ENCODE measurements at regions not wholly inside any gene's neighbourhood (a gene's known extent, or its start where the extent isn't known, plus 50 kb on each side); places are given as distances from the start of the nearest gene placed in this dataset.

GRCh38 chr6:137764464-137764863 lies 102.6 kb upstream of the TNFAIP3 start:
- H2BK20ac ChIP-seq (ENCODE audit: low read length): no peak overlapping the region

More at GRCh38 chr6:137764464-137764863, 102.6 kb upstream of the TNFAIP3 start:
- Histone ChIP-seq H2BK12ac (ENCODE audit: low read depth, low read length) (no peak overlapping the region), H2BK120ac (replicated peaks; ENCODE audit: low read depth, low read length) (no peak overlapping the region), H3K79me1 (ENCODE audit: low read depth, low read length) (no peaks in the 10 kb centered on the region), H3K4me1 (replicated peaks in 1 of 4; ENCODE audit: control insufficient read depth in 3 of 4, insufficient read depth in 4 of 4, low read length in 3 of 4) (no peaks in the 10 kb centered on the region), H3K23ac (ENCODE audit: insufficient read length) (no peak overlapping the region), H3K4ac (replicated peaks; ENCODE audit: insufficient read length, low read depth, low read length) (no peak overlapping the region), H4K20me1 (replicated peaks in 1 of 2; ENCODE audit: control insufficient read depth in 1 of 2, insufficient read depth in 2 of 2, low read length in 2 of 2) (no peaks in the 10 kb centered on the region), H3K4me3 (ENCODE audit: extremely low read depth in 1 of 4, insufficient read depth in 2 of 4, low read depth in 3 of 4, low read length in 4 of 4) (no peak overlapping the region), H4K8ac (ENCODE audit: extremely low read depth, insufficient read depth, low read length) (no peak overlapping the region), H3K27me3 (replicated peaks in 1 of 4; ENCODE audit: control insufficient read depth in 3 of 4, extremely low read depth in 1 of 4, insufficient read depth in 3 of 4, low read length in 3 of 4) (no peaks in the 10 kb centered on the region), H3K9ac (replicated peaks in 1 of 4; ENCODE audit: extremely low read depth in 1 of 4, low read depth in 3 of 4, low read length in 3 of 4) (no peak overlapping the region), H4K91ac (replicated peaks; ENCODE audit: insufficient read length, low read length) (no peak overlapping the region), H2AFZ (ENCODE audit: low read length) (no peak overlapping the region), H3K56ac (replicated peaks; ENCODE audit: insufficient read length, low read depth, low read length) (no peak overlapping the region), H3K23me2 (ENCODE audit: low read depth, low read length) (no peaks in the 10 kb centered on the region), H4K5ac (ENCODE audit: insufficient read length, low read depth, low read length) (no peak overlapping the region), H3K27ac (ENCODE audit: low read depth, low read length) (no peak overlapping the region), H3K79me2 (ENCODE audit: control insufficient read depth in 1 of 2, insufficient read depth in 2 of 2, low read length in 2 of 2) (no peaks in the 10 kb centered on the region), H3K36me3 (ENCODE audit: control insufficient read depth in 2 of 4, insufficient read depth in 4 of 4, low read length in 3 of 4) (no peaks in the 10 kb centered on the region), H3K14ac (ENCODE audit: insufficient read length) (no peak overlapping the region), H2AK5ac (ENCODE audit: low read depth, low read length) (no peak overlapping the region), H3K4me2 (ENCODE audit: insufficient read depth in 1 of 2, low read depth in 2 of 2, low read length in 2 of 2) (no peak overlapping the region), H3K18ac (ENCODE audit: extremely low read depth, low read length) (no peak overlapping the region), H3K9me3 (ENCODE audit: insufficient read depth in 2 of 2, low read depth in 1 of 2, low read length in 1 of 2) (no peaks in the 10 kb centered on the region; a peak in 1 of 4 replicates), H2BK5ac (ENCODE audit: low read depth, low read length) (no peak overlapping the region), H2BK15ac (ENCODE audit: low read length) (no peak overlapping the region)
- ChIA-PET CTCF (ENCODE audit: partially characterized antibody) (interaction anchor here (0.7 to 1.7 kb wide), 2 partner anchors 35 to 56 kb away, joined by 3 read pairs; no protein-coding TSS in a partner anchor), POLR2A (ENCODE audit: partially characterized antibody) (no interaction called here)
- DNase-seq (ENCODE audit: low read depth in 1 of 2, low spot score in 2 of 2) (no peak), FAIRE-seq (no peak)
- TF ChIP-seq POU5F1 (IDR thresholded peaks at IDR 0.05; ENCODE audit: low read depth, low read length) (no peak), MAFK (IDR thresholded peaks at IDR 0.05; ENCODE audit: low read depth, low read length) (no peak), RNF2 (IDR thresholded peaks at IDR 0.05; ENCODE audit: borderline replicate concordance, low read depth, low read length, missing control alignments, poor library complexity, severe bottlenecking) (no peak), CREB1 (IDR thresholded peaks at IDR 0.05) (no peak), SIRT6 (IDR thresholded peaks at IDR 0.05; ENCODE audit: low read length) (no peak), PHF8 (conservative IDR thresholded peaks at IDR 0.05; ENCODE audit: low read depth, low read length) (no peak), GABPA (IDR thresholded peaks at IDR 0.05; ENCODE audit: borderline replicate concordance, insufficient read depth, low read length) (no peak), EZH2 (IDR thresholded peaks at IDR 0.05; ENCODE audit: low read depth, low read length, severe bottlenecking) (no peak)

Data from H1 (cell line).